Right atrium auricular region (tissue), 2 donors: ENCODE measurements at regions not wholly inside any gene's neighbourhood (a gene's known extent, or its start where the extent isn't known, plus 50 kb on each side); places are given as distances from the start of the nearest gene placed in this dataset.

Source experiments
- DNase-seq: peaks from one replicate; pipeline ENCODE4 v3.0.0-alpha.2; 2019; ENCODE audit warnings: low spot score
- H3K27ac ChIP-seq, 2 donors: fragments of 200-600 bp; sonication (generic); 1 replicate in 1 of 2; 2 replicates in 1 of 2; pipeline ENCODE4 v1.5.1; 2016 to 2019
- H3K27me3 ChIP-seq, 2 donors: fragments of 200-600 bp; sonication (generic); one replicate each; pipeline versions ENCODE4 v1.5.1 to v1.6.0; 2017 to 2019
- H3K36me3 ChIP-seq: fragments of 200-600 bp; sonication (generic); one replicate; pipeline ENCODE4 v1.5.1; 2016
- H3K4me1 ChIP-seq, 2 donors: fragments of 200-600 bp; sonication (generic); one replicate each; pipeline versions ENCODE4 v1.5.1 to v1.6.0; 2017 to 2019
- H3K4me3 ChIP-seq, 2 donors: fragments of 200-600 bp; sonication (generic); 1 replicate in 1 of 2; 2 replicates in 1 of 2; pipeline ENCODE4 v1.5.1; 2017 to 2019; ENCODE audit warnings: mild to moderate bottlenecking in 1 of 2, moderate library complexity in 1 of 2
- H3K9me3 ChIP-seq, 2 donors: fragments of 200-600 bp; sonication (generic); one replicate each; pipeline ENCODE4 v1.5.1; 2019
- TF ChIP-seq, protein P1 (sequence below), 2 donors: fragments of 200-600 bp; sonication (generic); IDR thresholded peaks; one replicate each; pipeline ENCODE4 v1.5.1; 2019; ENCODE audit warnings: antibody characterized with exemption in 2 of 2

- DNase-seq = no peak
- Histone ChIP-seq H3K27ac (no peak overlapping the region), H3K36me3 (no peaks in the 10 kb centered on the region), H3K4me3 (no peak overlapping the region), H3K27me3 (no peaks in the 10 kb centered on the region), H3K9me3 (no peaks in the 10 kb centered on the region), H3K4me1 (peaks cover 0 to 13% of the 10 kb centered on the region in 2 donors)
- TF ChIP-seq, protein P1, sequence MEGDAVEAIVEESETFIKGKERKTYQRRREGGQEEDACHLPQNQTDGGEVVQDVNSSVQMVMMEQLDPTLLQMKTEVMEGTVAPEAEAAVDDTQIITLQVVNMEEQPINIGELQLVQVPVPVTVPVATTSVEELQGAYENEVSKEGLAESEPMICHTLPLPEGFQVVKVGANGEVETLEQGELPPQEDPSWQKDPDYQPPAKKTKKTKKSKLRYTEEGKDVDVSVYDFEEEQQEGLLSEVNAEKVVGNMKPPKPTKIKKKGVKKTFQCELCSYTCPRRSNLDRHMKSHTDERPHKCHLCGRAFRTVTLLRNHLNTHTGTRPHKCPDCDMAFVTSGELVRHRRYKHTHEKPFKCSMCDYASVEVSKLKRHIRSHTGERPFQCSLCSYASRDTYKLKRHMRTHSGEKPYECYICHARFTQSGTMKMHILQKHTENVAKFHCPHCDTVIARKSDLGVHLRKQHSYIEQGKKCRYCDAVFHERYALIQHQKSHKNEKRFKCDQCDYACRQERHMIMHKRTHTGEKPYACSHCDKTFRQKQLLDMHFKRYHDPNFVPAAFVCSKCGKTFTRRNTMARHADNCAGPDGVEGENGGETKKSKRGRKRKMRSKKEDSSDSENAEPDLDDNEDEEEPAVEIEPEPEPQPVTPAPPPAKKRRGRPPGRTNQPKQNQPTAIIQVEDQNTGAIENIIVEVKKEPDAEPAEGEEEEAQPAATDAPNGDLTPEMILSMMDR (IDR thresholded peaks at IDR 0.05) = no peak
Observed at GRCh38 chr5:62933261-62933660, 354.6 kb downstream of the LRRC70 start.

DNA sequence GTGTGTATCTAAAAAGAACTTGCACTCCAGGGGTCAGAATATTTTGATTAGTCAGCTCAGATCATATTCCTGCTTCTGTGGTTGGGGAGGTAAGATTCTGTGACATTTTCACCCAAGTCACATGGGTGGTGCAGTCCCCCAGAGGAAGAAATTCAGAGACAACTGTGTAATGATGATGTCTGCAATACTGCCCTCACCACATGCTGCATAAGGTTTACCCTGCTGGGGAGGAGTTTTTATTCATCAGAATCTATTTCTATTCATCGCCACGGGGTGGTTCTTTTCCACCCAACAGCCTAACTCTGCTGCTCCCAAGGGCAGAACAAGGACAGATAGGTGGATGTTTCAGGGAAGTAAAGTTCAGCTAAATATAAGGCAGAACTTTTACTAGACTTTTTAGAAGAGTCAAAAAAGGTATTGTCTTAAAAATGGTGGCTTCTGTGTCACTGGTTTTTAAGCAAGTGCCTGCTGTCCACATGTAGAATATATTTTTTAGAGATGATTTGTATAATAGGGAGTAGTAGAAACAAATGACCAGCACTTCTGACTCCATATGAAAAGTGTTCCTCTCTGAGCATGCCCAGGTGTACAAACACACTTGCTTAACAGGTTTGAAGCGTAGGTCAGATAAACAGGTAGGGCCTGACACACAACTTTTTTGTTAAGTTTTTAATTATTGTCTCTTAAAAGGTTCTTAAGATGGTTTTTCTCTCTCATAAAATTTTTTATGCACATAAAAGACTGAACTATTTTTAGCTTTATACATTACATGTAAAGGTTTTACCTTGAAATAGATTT lies 352.7 kb downstream of the LRRC70 start:
- TF ChIP-seq, protein P1 (IDR thresholded peaks at IDR 0.05) = no peak
- Histone ChIP-seq H3K4me1 (no peaks in the 10 kb centered on the region), H3K9me3 (no peaks in the 10 kb centered on the region), H3K27me3 (no peaks in the 10 kb centered on the region), H3K27ac (peak overlapping the region in 1 of 2 donors; percentile 59), H3K4me3 (no peak overlapping the region), H3K36me3 (no peaks in the 10 kb centered on the region)
- DNase-seq = no peak

- no peaks in the 10 kb centered on the region for H3K9me3 ChIP-seq
- no peaks in the 10 kb centered on the region for H3K27me3 ChIP-seq
- TF ChIP-seq, protein P1 (IDR thresholded peaks at IDR 0.05) = no peak
- no peak overlapping the region for H3K4me3 ChIP-seq
- H3K36me3 ChIP-seq = no peaks in the 10 kb centered on the region
- DNase-seq = no peak
- no peak overlapping the region for H3K27ac ChIP-seq
- no peaks in the 10 kb centered on the region for H3K4me1 ChIP-seq
Observed at GRCh38 chr5:62922191-62922590, 343.6 kb downstream of the LRRC70 start.

- no peak for DNase-seq
- Histone ChIP-seq H3K9me3 (no peaks in the 10 kb centered on the region), H3K36me3 (no peaks in the 10 kb centered on the region), H3K27ac (no peak overlapping the region), H3K27me3 (no peaks in the 10 kb centered on the region), H3K4me1 (no peaks in the 10 kb centered on the region), H3K4me3 (no peak overlapping the region)
- TF ChIP-seq, protein P1 (IDR thresholded peaks at IDR 0.05) = no peak
Observed at GRCh38 chr5:62920856-62921255, 342.2 kb downstream of the LRRC70 start.

DNA sequence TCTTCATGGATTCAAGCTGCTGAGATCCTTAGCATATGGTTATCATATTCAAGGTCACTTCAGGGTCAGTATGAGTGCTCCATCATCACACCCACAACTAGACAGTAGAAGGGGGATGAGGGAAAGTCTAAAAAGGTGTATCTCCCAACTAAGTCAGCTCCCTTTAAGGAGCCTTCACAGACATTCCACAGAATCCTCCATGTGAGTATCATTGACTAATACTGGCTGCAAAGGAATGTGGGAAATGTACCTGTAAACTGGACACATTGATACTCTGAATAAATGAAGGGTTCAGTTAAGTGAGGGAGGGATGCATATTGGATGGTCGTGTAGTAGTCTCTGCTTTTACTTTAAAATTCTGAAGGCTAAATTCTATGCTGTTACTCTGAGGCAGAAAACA lies 330.7 kb downstream of the LRRC70 start:
- H3K27me3 ChIP-seq = no peaks in the 10 kb centered on the region
- no peaks in the 10 kb centered on the region for H3K36me3 ChIP-seq
- peaks cover 0 to 3% of the 10 kb centered on the region in 2 donors for H3K9me3 ChIP-seq
- TF ChIP-seq, protein P1 (IDR thresholded peaks at IDR 0.05) = no peak
- H3K4me1 ChIP-seq = no peaks in the 10 kb centered on the region
- no peak overlapping the region for H3K4me3 ChIP-seq
- DNase-seq = no peak
- no peak overlapping the region for H3K27ac ChIP-seq

- Histone ChIP-seq H3K36me3 (no peaks in the 10 kb centered on the region), H3K4me1 (no peaks in the 10 kb centered on the region), H3K4me3 (no peak overlapping the region), H3K9me3 (no peaks in the 10 kb centered on the region), H3K27ac (no peak overlapping the region), H3K27me3 (no peaks in the 10 kb centered on the region)
- TF ChIP-seq, protein P1 (IDR thresholded peaks at IDR 0.05) = no peak
- DNase-seq = no peak
Observed at GRCh38 chr5:62902126-62902525, 323.5 kb downstream of the LRRC70 start.
